ENCODE measurements at regions not wholly inside any gene's neighbourhood (a gene's known extent, or its start where the extent isn't known, plus 50 kb on each side); places are given as distances from the start of the nearest gene placed in this dataset.

- H3K4me3 ChIP-seq (ENCODE audit: control insufficient read depth, low read depth, low read length): no peak overlapping the region
- no peak for TF ChIP-seq CTCF (conservative IDR thresholded peaks at IDR 0.05; ENCODE audit: control insufficient read depth, insufficient read depth, low read depth, low read length)
- DNase-seq (ENCODE audit: low read depth): no peak
Observed at GRCh38 chr12:71018682-71019081, 98.1 kb upstream of the PTPRR start.

- peak; percentile 82 for DNase-seq (ENCODE audit: low read depth)
- H3K4me3 ChIP-seq (ENCODE audit: control insufficient read depth, low read depth, low read length): no peak overlapping the region
- peak; percentile 66 for TF ChIP-seq CTCF (conservative IDR thresholded peaks at IDR 0.05; ENCODE audit: control insufficient read depth, insufficient read depth, low read depth, low read length)
Observed at GRCh38 chr12:71014180-71014785, 93.7 kb upstream of the PTPRR start.

- no peak overlapping the region for H3K4me3 ChIP-seq (ENCODE audit: control insufficient read depth, low read depth, low read length)
- peak; percentile 83 for DNase-seq (ENCODE audit: low read depth)
- TF ChIP-seq CTCF (conservative IDR thresholded peaks at IDR 0.05; ENCODE audit: control insufficient read depth, insufficient read depth, low read depth, low read length): no peak
Observed at GRCh38 chr12:71011261-71011660, 90.7 kb upstream of the PTPRR start.

GRCh38 chr12:71010143-71010479 lies 89.6 kb upstream of the PTPRR start:
- no peak overlapping the region for H3K4me3 ChIP-seq (ENCODE audit: control insufficient read depth, low read depth, low read length)
- DNase-seq (ENCODE audit: low read depth): peak; percentile 42
- TF ChIP-seq CTCF (conservative IDR thresholded peaks at IDR 0.05; ENCODE audit: control insufficient read depth, insufficient read depth, low read depth, low read length): no peak

GRCh38 chr12:71009430-71010142 lies 89.0 kb upstream of the PTPRR start:
- TF ChIP-seq CTCF (conservative IDR thresholded peaks at IDR 0.05; ENCODE audit: control insufficient read depth, insufficient read depth, low read depth, low read length): no peak
- H3K4me3 ChIP-seq (ENCODE audit: control insufficient read depth, low read depth, low read length): no peak overlapping the region
- DNase-seq (ENCODE audit: low read depth): no peak

- no peak for TF ChIP-seq CTCF (conservative IDR thresholded peaks at IDR 0.05; ENCODE audit: control insufficient read depth, insufficient read depth, low read depth, low read length)
- H3K4me3 ChIP-seq (ENCODE audit: control insufficient read depth, low read depth, low read length): no peak overlapping the region
- DNase-seq (ENCODE audit: low read depth): no peak
Observed at GRCh38 chr12:71008616-71009015, 88.1 kb upstream of the PTPRR start.
